H1 (cell line): ENCODE measurements at regions not wholly inside any gene's neighbourhood (a gene's known extent, or its start where the extent isn't known, plus 50 kb on each side); places are given as distances from the start of the nearest gene placed in this dataset.

Source experiments
- CHD2 ChIP-seq: IDR thresholded peaks from 2 replicates; pipeline ENCODE4 v1.6.1; 2012; ENCODE audit warnings: low read length, improper control_type of control experiment
- EP300 ChIP-seq, 2 experiments: IDR thresholded peaks; 1 replicate in 1 of 2; 2 replicates in 1 of 2; pipeline ENCODE4 v1.6.1; 2011 to 2012; ENCODE audit warnings: low read depth in 2 of 2, low read length in 2 of 2, mild to moderate bottlenecking in 2 of 2, borderline replicate concordance in 1 of 2, inconsistent platforms in 1 of 2, moderate library complexity in 1 of 2
- POLR2A ChIP-seq, 2 experiments: IDR thresholded peaks; 1 replicate in 1 of 2; 2 replicates in 1 of 2; pipeline ENCODE4 v1.6.1; 2011; ENCODE audit warnings: low read depth in 2 of 2, low read length in 2 of 2, mild to moderate bottlenecking in 2 of 2; ENCODE audit errors: control extremely low read depth in 1 of 2
- RNF2 ChIP-seq: fragments of 200-900, 300-1000 bp; sonication (generic); IDR thresholded peaks from 2 replicates; pipeline ENCODE4 v1.7.1; 2016; ENCODE audit warnings: borderline replicate concordance, low read depth, mild to moderate bottlenecking, antibody characterized with exemption, low read length; ENCODE audit not compliant: poor library complexity, severe bottlenecking; ENCODE audit errors: missing control alignments
- SIRT6 ChIP-seq: IDR thresholded peaks from one replicate; pipeline ENCODE4 v1.7.1; 2012; ENCODE audit warnings: low read length, inconsistent platforms
- YY1 ChIP-seq: IDR thresholded peaks from 2 replicates; pipeline ENCODE4 v1.6.1; 2011; ENCODE audit warnings: low read depth, mild to moderate bottlenecking, low read length
- TF ChIP-seq, protein P1 (sequence below), 3 experiments: IDR thresholded peaks; 1 replicate in 2 of 3; 2 replicates in 1 of 3; pipeline versions ENCODE4 v1.5.1 to v1.6.1; 2011; ENCODE audit warnings: low read length in 3 of 3, mild to moderate bottlenecking in 3 of 3, inconsistent platforms in 2 of 3, low read depth in 1 of 3, moderate library complexity in 1 of 3; ENCODE audit not compliant: insufficient read depth in 1 of 3; ENCODE audit errors: control extremely low read depth in 1 of 3

DNA sequence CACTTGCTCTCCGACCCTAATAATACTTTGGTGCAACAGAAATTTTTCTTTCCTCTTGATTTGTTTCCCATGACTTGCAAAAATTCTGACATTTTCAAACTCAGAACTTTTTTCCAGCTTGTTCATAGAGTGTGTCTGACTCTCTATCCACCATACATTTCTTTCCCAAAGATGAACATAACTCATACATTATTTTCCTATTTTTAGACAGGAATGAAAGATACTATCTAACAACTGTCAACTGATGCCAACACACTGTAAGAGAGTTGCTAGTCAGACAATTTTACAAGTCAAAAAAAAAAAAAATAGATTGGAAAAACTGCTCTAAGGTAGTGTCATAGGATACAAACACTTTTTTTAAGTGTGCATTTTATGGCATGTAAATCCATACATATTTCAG lies 1001.0 kb upstream of the WWC1 start (continued):
- TF ChIP-seq YY1 = no peak
- no peak for TF ChIP-seq SIRT6
- no peak for TF ChIP-seq RNF2
- TF ChIP-seq POLR2A (IDR thresholded peaks at IDR 0.05; ENCODE audit: control extremely low read depth in 1 of 2, low read depth in 2 of 2, low read length in 2 of 2) = no peak
- TF ChIP-seq, protein P1, sequence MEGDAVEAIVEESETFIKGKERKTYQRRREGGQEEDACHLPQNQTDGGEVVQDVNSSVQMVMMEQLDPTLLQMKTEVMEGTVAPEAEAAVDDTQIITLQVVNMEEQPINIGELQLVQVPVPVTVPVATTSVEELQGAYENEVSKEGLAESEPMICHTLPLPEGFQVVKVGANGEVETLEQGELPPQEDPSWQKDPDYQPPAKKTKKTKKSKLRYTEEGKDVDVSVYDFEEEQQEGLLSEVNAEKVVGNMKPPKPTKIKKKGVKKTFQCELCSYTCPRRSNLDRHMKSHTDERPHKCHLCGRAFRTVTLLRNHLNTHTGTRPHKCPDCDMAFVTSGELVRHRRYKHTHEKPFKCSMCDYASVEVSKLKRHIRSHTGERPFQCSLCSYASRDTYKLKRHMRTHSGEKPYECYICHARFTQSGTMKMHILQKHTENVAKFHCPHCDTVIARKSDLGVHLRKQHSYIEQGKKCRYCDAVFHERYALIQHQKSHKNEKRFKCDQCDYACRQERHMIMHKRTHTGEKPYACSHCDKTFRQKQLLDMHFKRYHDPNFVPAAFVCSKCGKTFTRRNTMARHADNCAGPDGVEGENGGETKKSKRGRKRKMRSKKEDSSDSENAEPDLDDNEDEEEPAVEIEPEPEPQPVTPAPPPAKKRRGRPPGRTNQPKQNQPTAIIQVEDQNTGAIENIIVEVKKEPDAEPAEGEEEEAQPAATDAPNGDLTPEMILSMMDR (IDR thresholded peaks at IDR 0.05; ENCODE audit: control extremely low read depth in 1 of 3, insufficient read depth in 1 of 3, low read depth in 1 of 3, low read length in 3 of 3) = no peak
- TF ChIP-seq EP300 (IDR thresholded peaks at IDR 0.05; ENCODE audit: borderline replicate concordance in 1 of 2, low read depth in 2 of 2, low read length in 2 of 2) = no peak
- no peak for TF ChIP-seq CHD2
